B cell (primary cell): ENCODE measurements at regions not wholly inside any gene's neighbourhood (a gene's known extent, or its start where the extent isn't known, plus 50 kb on each side); places are given as distances from the start of the nearest gene placed in this dataset.

Source experiments
- CTCF ChIP-seq: fragments of 200-600 bp; IDR thresholded peaks from one replicate; pipeline ENCODE4 v1.8.0; 2022; ENCODE audit warnings: antibody characterized with exemption, mild to moderate bottlenecking
- EZH2 ChIP-seq: IDR thresholded peaks from 2 replicates; pipeline ENCODE4 v1.6.1; 2012; ENCODE audit warnings: borderline replicate concordance, low read depth, mild to moderate bottlenecking, moderate library complexity, low read length; ENCODE audit not compliant: insufficient read depth, poor library complexity, severe bottlenecking

DNA sequence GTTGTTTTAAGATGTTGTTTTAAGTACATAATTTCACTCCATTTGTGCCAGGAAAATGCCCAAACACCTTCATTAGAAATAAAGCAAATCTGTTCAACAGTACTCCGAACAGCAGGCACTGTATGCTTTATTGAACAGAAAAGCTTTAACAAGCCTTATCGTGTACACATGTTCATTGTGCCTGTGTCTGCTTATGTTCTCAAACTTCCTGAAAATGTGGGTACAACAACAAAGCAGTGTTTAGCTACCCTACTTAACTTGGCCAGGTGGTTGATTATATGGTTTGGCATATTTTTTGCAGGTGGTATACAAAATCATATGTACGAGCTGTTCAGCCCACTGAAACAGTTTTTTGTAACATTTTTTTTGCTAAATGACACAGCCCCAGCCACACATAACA is 718.0 kb downstream of the DACH1 start:
- TF ChIP-seq CTCF = no peak
- TF ChIP-seq EZH2 = no peak
